Fibroblast of mammary gland (primary cell): ENCODE measurements at regions not wholly inside any gene's neighbourhood (a gene's known extent, or its start where the extent isn't known, plus 50 kb on each side); places are given as distances from the start of the nearest gene placed in this dataset.

Source experiments
- DNase-seq: peaks from one replicate; pipeline ENCODE4 v3.0.0-alpha.2; 2010; ENCODE audit warnings: low read depth
- H3K4me3 ChIP-seq: 2 replicates; pipeline ENCODE4 v1.5.1; 2011; ENCODE audit warnings: low read depth, mild to moderate bottlenecking, low read length, moderate library complexity; ENCODE audit not compliant: control insufficient read depth
- CTCF ChIP-seq: conservative IDR thresholded peaks from 2 replicates; pipeline ENCODE4 v1.5.1; 2011; ENCODE audit warnings: low read depth, low read length, inconsistent platforms; ENCODE audit not compliant: control insufficient read depth, insufficient read depth

- DNase-seq: peak; percentile 73
- no peak overlapping the region for H3K4me3 ChIP-seq
- no peak for TF ChIP-seq CTCF
Observed at GRCh38 chr5:34585601-34586104, 70.5 kb upstream of the RAI14 start.

- DNase-seq: peak; percentile 95
- TF ChIP-seq CTCF: no peak
Observed at GRCh38 chr5:34586117-34586885, 69.8 kb upstream of the RAI14 start.

GRCh38 chr5:34587355-34588241 lies 68.5 kb upstream of the RAI14 start:
- TF ChIP-seq CTCF: no peak
- no peak overlapping the region for H3K4me3 ChIP-seq
- peak; percentile 91 for DNase-seq

More at GRCh38 chr5:34586117-34586885, 69.8 kb upstream of the RAI14 start:
- no peak overlapping the region for H3K4me3 ChIP-seq

- TF ChIP-seq CTCF: no peak
- no peak overlapping the region for H3K4me3 ChIP-seq
- DNase-seq: no peak
Observed at GRCh38 chr5:34589832-34590231, 66.3 kb upstream of the RAI14 start.

GRCh38 chr5:34591723-34592122 lies 64.4 kb upstream of the RAI14 start:
- TF ChIP-seq CTCF: no peak
- no peak for DNase-seq
- H3K4me3 ChIP-seq: no peak overlapping the region

- TF ChIP-seq CTCF: no peak
- H3K4me3 ChIP-seq: no peak overlapping the region
- no peak for DNase-seq
Observed at GRCh38 chr5:34597034-34598027, 58.8 kb upstream of the RAI14 start.
